ENCODE measurements at regions not wholly inside any gene's neighbourhood (a gene's known extent, or its start where the extent isn't known, plus 50 kb on each side); places are given as distances from the start of the nearest gene placed in this dataset.

- TF ChIP-seq CTCF (IDR thresholded peaks at IDR 0.05): no peak
- no peak for TF ChIP-seq POLR2A (IDR thresholded peaks at IDR 0.05)
These were observed 2143.9 kb downstream of the MRPL39 start for GRCh38 chr21:23463365-23463764.

Data from body of pancreas (tissue), 4 donors.